Neural cell (in vitro differentiated cells): ENCODE measurements at regions not wholly inside any gene's neighbourhood (a gene's known extent, or its start where the extent isn't known, plus 50 kb on each side); places are given as distances from the start of the nearest gene placed in this dataset.

Experiments
- H2AFZ ChIP-seq: fragments of 200-600, 300-800 bp; sonication (generic), shearing (Covaris generic); 2 replicates; pipeline ENCODE4 v1.6.0; 2014; ENCODE audit warnings: low read depth, mild to moderate bottlenecking, antibody characterized with exemption, low read length, moderate library complexity
- H3F3A ChIP-seq: fragments of 200-600 bp; shearing (Covaris generic); 2 replicates; pipeline ENCODE4 v1.6.1; 2016; ENCODE audit warnings: mild to moderate bottlenecking, moderate library complexity, mixed read lengths, antibody characterized with exemption, low read length; ENCODE audit not compliant: insufficient read depth, poor library complexity, severe bottlenecking
- H3K27ac ChIP-seq: fragments of 200-600, 300-800 bp; sonication (generic), shearing (Covaris generic); 2 replicates; pipeline ENCODE4 v1.5.1; 2014; ENCODE audit warnings: mild to moderate bottlenecking, low read length, moderate library complexity
- H3K27me3 ChIP-seq: fragments of 300-800, 200-600 bp; sonication (generic), shearing (Covaris generic); 2 replicates; pipeline ENCODE4 v1.6.0; 2014; ENCODE audit warnings: mild to moderate bottlenecking, low read depth, low read length, moderate library complexity; ENCODE audit not compliant: insufficient read depth
- H3K36me3 ChIP-seq: fragments of 300-800, 200-600 bp; sonication (generic), shearing (Covaris generic); 2 replicates; pipeline ENCODE4 v1.5.1; 2014; ENCODE audit warnings: mild to moderate bottlenecking, antibody characterized with exemption, low read length, moderate library complexity; ENCODE audit not compliant: insufficient read depth
- H3K4me2 ChIP-seq: fragments of 300-800, 200-600 bp; sonication (generic), shearing (Covaris generic); 2 replicates; pipeline ENCODE4 v1.6.0; 2014; ENCODE audit warnings: mild to moderate bottlenecking, low read length
- H3K4me3 ChIP-seq: fragments of 300-800, 200-600 bp; sonication (generic), shearing (Covaris generic); 2 replicates; pipeline ENCODE4 v1.5.1; 2014; ENCODE audit warnings: mild to moderate bottlenecking, low read length, moderate library complexity
- H3K79me2 ChIP-seq: fragments of 200-600 bp; shearing (Covaris generic); replicated peaks from 2 replicates; pipeline ENCODE4 v1.6.0; 2014; ENCODE audit warnings: mild to moderate bottlenecking, low read length, moderate library complexity; ENCODE audit not compliant: insufficient read depth
- H3K9ac ChIP-seq: fragments of 300-800, 200-600 bp; sonication (generic), shearing (Covaris generic); 2 replicates; pipeline ENCODE4 v1.6.1; 2016; ENCODE audit warnings: mild to moderate bottlenecking, low read length, mixed read lengths
- H3K9me2 ChIP-seq: fragments of 200-600 bp; shearing (Covaris generic); 2 replicates; pipeline ENCODE4 v1.6.1; 2016; ENCODE audit warnings: mild to moderate bottlenecking, low read length, mixed read lengths; ENCODE audit not compliant: insufficient read depth
- H3K9me3 ChIP-seq: fragments of 200-600, 300-800 bp; sonication (generic), shearing (Covaris generic); 2 replicates; pipeline ENCODE4 v1.6.1; 2016; ENCODE audit warnings: mild to moderate bottlenecking, mixed run types, low read length, moderate library complexity, mixed read lengths
- H4K20me1 ChIP-seq: fragments of 200-600 bp; shearing (Covaris generic); 2 replicates; pipeline ENCODE4 v1.6.1; 2016; ENCODE audit warnings: mild to moderate bottlenecking, mixed run types; ENCODE audit not compliant: insufficient read depth
- CTCF ChIP-seq: fragments of 450-650 bp; IDR thresholded peaks from 2 replicates; pipeline ENCODE4 v1.5.1; 2014; ENCODE audit warnings: antibody characterized with exemption, mild to moderate bottlenecking, moderate library complexity; ENCODE audit not compliant: poor library complexity, severe bottlenecking
- EP300 ChIP-seq: fragments of 450-650 bp; conservative IDR thresholded peaks from 2 replicates; pipeline ENCODE4 v1.6.1; 2014; ENCODE audit warnings: antibody characterized with exemption, mild to moderate bottlenecking, moderate library complexity; ENCODE audit not compliant: poor library complexity, severe bottlenecking
- MXI1 ChIP-seq: fragments of 450-650 bp; conservative IDR thresholded peaks from 2 replicates; pipeline ENCODE4 v1.6.1; 2014; ENCODE audit warnings: antibody characterized with exemption, mild to moderate bottlenecking; ENCODE audit not compliant: poor library complexity, severe bottlenecking
- POLR2AphosphoS5 ChIP-seq: IDR thresholded peaks from 2 replicates; pipeline ENCODE4 v1.6.1; 2012
- RAD21 ChIP-seq: fragments of 450-650 bp; conservative IDR thresholded peaks from 2 replicates; pipeline ENCODE4 v1.6.1; 2014; ENCODE audit warnings: antibody characterized with exemption, mild to moderate bottlenecking, moderate library complexity
- REST ChIP-seq: IDR thresholded peaks from 2 replicates; pipeline ENCODE4 v1.6.1; 2012; ENCODE audit warnings: borderline replicate concordance
- SMC3 ChIP-seq: fragments of 450-650 bp; conservative IDR thresholded peaks from 2 replicates; pipeline ENCODE4 v1.6.1; 2014; ENCODE audit warnings: antibody characterized with exemption, mild to moderate bottlenecking, moderate library complexity; ENCODE audit not compliant: poor library complexity
- TAF1 ChIP-seq: IDR thresholded peaks from 2 replicates; pipeline ENCODE4 v1.6.1; 2012; ENCODE audit warnings: low read depth

- H3F3A ChIP-seq, result no peaks in the 10 kb centered on the region
- no peak overlapping the region for H3K9ac ChIP-seq
- TF ChIP-seq POLR2AphosphoS5 (peak; percentile 52), EP300 (peak; percentile 76), SMC3 (no peak), RAD21 (no peak), REST (no peak), MXI1 (no peak)
- no peaks in the 10 kb centered on the region for H4K20me1 ChIP-seq
- H3K4me3 ChIP-seq, result no peak overlapping the region
- H3K9me2 ChIP-seq, result no peaks in the 10 kb centered on the region
- H3K4me2 ChIP-seq, result no peak overlapping the region
- H3K9me3 ChIP-seq, result no peaks in the 10 kb centered on the region
- no peak overlapping the region for H3K27ac ChIP-seq
- H2AFZ ChIP-seq, result no peak overlapping the region
- H3K36me3 ChIP-seq, result no peaks in the 10 kb centered on the region
- no peaks in the 10 kb centered on the region for H3K27me3 ChIP-seq
- H3K79me2 ChIP-seq, result no peaks in the 10 kb centered on the region
Observed at GRCh38 chr6:86122086-86122485, 479.4 kb upstream of the SYNCRIP start.

GRCh38 chr6:86118271-86118670 is 475.6 kb upstream of the SYNCRIP start:
- no peak overlapping the region for H3K9ac ChIP-seq
- no peaks in the 10 kb centered on the region for H3K36me3 ChIP-seq
- no peak overlapping the region for H3K4me2 ChIP-seq
- H3K27me3 ChIP-seq, result no peaks in the 10 kb centered on the region
- no peaks in the 10 kb centered on the region for H3F3A ChIP-seq
- H3K4me3 ChIP-seq, result no peak overlapping the region
- no peaks in the 10 kb centered on the region for H3K9me3 ChIP-seq
- H3K27ac ChIP-seq, result no peak overlapping the region
- no peak overlapping the region for H2AFZ ChIP-seq
- H3K9me2 ChIP-seq, result no peaks in the 10 kb centered on the region
- no peaks in the 10 kb centered on the region for H4K20me1 ChIP-seq
- TF ChIP-seq SMC3, result no peak
- no peak for TF ChIP-seq EP300
- no peak for TF ChIP-seq RAD21
- H3K79me2 ChIP-seq, result no peaks in the 10 kb centered on the region

GRCh38 chr6:86107985-86108384 is 465.3 kb upstream of the SYNCRIP start:
- H4K20me1 ChIP-seq, result no peaks in the 10 kb centered on the region
- no peaks in the 10 kb centered on the region for H3K79me2 ChIP-seq
- no peak overlapping the region for H3K4me3 ChIP-seq
- H3K9ac ChIP-seq, result no peak overlapping the region
- H3K9me2 ChIP-seq, result no peaks in the 10 kb centered on the region
- H3K9me3 ChIP-seq, result no peaks in the 10 kb centered on the region
- H3F3A ChIP-seq, result no peaks in the 10 kb centered on the region
- no peak overlapping the region for H3K4me2 ChIP-seq
- no peak overlapping the region for H3K27ac ChIP-seq
- H3K36me3 ChIP-seq, result no peaks in the 10 kb centered on the region
- H3K27me3 ChIP-seq, result no peaks in the 10 kb centered on the region
- TF ChIP-seq MXI1 (no peak), CTCF (no peak), REST (no peak), EP300 (peak; percentile 56), TAF1 (no peak), POLR2AphosphoS5 (peak; percentile 75)
- no peak overlapping the region for H2AFZ ChIP-seq
